ENCODE measurements at regions not wholly inside any gene's neighbourhood (a gene's known extent, or its start where the extent isn't known, plus 50 kb on each side); places are given as distances from the start of the nearest gene placed in this dataset.

- intact Hi-C loops (cut with micrococcal nuclease; ENCODE audit: unreplicated experiment) = no loop called here
- Histone ChIP-seq H4K20me1 (ENCODE audit: insufficient read depth, low read length) (no peaks in the 10 kb centered on the region), H3K9me2 (ENCODE audit: insufficient read depth, low read length) (no peaks in the 10 kb centered on the region), H3K4me3 (ENCODE audit: low read depth, low read length, poor library complexity, severe bottlenecking) (no peak overlapping the region), H3K79me2 (ENCODE audit: insufficient read depth, low read depth, low read length) (no peaks in the 10 kb centered on the region), H3K9me3 (ENCODE audit: low read length) (no peaks in the 10 kb centered on the region), H3K36me3 (ENCODE audit: insufficient read depth, low read length) (no peaks in the 10 kb centered on the region), H3K4me1 (ENCODE audit: insufficient read depth, low read length, poor library complexity, severe bottlenecking) (no peaks in the 10 kb centered on the region), H3K4me2 (ENCODE audit: low read length) (no peak overlapping the region), H2AFZ (ENCODE audit: low read length) (no peak overlapping the region), H3K27ac (ENCODE audit: low read depth, low read length, poor library complexity, severe bottlenecking) (no peak overlapping the region)
- no peak for DNase-seq (ENCODE audit: low spot score)
- no TSS peak for BruUV-seq (replicated peaks)
- POLR2A ChIA-PET = interaction anchor here (0.5 kb wide), 1 partner anchor 206 kb away, joined by 3 read pairs; no protein-coding TSS in a partner anchor
- no peak for TF ChIP-seq EZH2phosphoT487 (IDR thresholded peaks at IDR 0.05; ENCODE audit: borderline replicate concordance, low read depth, low read length)
- TF ChIP-seq, protein P1, sequence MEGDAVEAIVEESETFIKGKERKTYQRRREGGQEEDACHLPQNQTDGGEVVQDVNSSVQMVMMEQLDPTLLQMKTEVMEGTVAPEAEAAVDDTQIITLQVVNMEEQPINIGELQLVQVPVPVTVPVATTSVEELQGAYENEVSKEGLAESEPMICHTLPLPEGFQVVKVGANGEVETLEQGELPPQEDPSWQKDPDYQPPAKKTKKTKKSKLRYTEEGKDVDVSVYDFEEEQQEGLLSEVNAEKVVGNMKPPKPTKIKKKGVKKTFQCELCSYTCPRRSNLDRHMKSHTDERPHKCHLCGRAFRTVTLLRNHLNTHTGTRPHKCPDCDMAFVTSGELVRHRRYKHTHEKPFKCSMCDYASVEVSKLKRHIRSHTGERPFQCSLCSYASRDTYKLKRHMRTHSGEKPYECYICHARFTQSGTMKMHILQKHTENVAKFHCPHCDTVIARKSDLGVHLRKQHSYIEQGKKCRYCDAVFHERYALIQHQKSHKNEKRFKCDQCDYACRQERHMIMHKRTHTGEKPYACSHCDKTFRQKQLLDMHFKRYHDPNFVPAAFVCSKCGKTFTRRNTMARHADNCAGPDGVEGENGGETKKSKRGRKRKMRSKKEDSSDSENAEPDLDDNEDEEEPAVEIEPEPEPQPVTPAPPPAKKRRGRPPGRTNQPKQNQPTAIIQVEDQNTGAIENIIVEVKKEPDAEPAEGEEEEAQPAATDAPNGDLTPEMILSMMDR (conservative IDR thresholded peaks at IDR 0.05; ENCODE audit: low read length) = no peak
- CTCF ChIA-PET (ENCODE audit: unreplicated experiment) = no interaction called here
Observed at GRCh38 chr7:25544254-25544653, 316.0 kb upstream of the NPVF start.

DNA sequence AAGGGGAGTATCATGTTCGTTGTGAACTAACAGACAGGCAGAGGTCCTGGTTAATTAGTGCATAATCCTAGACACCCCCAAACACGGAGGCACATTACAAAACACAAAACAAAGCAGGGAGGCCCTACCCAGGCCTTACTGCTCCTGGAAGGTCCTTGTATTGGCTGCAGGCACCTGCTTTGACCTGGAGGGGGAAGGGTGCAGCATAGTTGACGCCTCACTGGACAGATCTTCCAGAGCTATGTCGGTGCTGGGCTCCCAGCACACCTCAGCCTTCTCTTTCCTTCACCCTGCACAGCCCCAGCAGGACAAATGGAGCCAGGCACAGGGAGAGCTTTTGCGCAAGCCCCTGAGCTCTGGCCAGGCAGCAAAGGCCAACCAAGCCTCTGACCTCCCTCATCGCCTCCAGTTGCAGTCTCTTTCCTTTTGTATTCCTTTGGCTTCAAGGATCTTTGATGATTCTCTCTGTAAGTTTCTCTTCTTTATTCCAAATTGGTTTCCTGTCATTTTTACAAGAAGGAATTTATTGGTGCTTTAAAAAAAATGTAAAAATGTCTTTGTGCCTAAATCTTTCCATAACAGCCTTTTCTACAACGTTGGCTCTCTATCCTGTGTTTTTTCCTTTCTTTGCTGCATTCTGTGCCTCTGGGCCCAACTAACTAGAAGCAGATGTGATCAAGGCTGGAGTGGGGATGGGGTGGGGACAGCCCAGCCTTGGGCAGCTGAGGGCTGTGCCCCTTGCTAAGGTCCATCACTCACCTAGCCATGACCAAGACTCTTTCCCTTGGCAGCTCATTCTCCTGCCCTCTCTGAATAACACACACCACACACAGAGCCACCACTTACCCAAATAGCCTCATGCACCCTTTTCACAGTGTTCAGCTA is 317.1 kb upstream of the NPVF start:
- no peak overlapping the region for H3K4me2 ChIP-seq (ENCODE audit: low read length)
- H2AFZ ChIP-seq (ENCODE audit: low read length) = no peak overlapping the region
- no peaks in the 10 kb centered on the region for H3K4me1 ChIP-seq (ENCODE audit: insufficient read depth, low read length, poor library complexity, severe bottlenecking)
- H3K79me2 ChIP-seq (ENCODE audit: insufficient read depth, low read depth, low read length) = no peaks in the 10 kb centered on the region
- BruUV-seq (replicated peaks) = no TSS peak
- TF ChIP-seq, protein P1 (conservative IDR thresholded peaks at IDR 0.05; ENCODE audit: low read length) = no peak
- no peak for TF ChIP-seq EZH2phosphoT487 (IDR thresholded peaks at IDR 0.05; ENCODE audit: borderline replicate concordance, low read depth, low read length)
- H3K27ac ChIP-seq (ENCODE audit: low read depth, low read length, poor library complexity, severe bottlenecking) = no peak overlapping the region
- H3K4me3 ChIP-seq (ENCODE audit: low read depth, low read length, poor library complexity, severe bottlenecking) = no peak overlapping the region
- no peaks in the 10 kb centered on the region for H3K36me3 ChIP-seq (ENCODE audit: insufficient read depth, low read length)
- CTCF ChIA-PET (ENCODE audit: unreplicated experiment) = no interaction called here
- intact Hi-C loops (cut with micrococcal nuclease; ENCODE audit: unreplicated experiment) = no loop called here
- no peak for DNase-seq (ENCODE audit: low spot score)
- H4K20me1 ChIP-seq (ENCODE audit: insufficient read depth, low read length) = no peaks in the 10 kb centered on the region
- H3K9me2 ChIP-seq (ENCODE audit: insufficient read depth, low read length) = no peaks in the 10 kb centered on the region
- POLR2A ChIA-PET = no interaction called here
- H3K9me3 ChIP-seq (ENCODE audit: low read length) = no peaks in the 10 kb centered on the region

DNA sequence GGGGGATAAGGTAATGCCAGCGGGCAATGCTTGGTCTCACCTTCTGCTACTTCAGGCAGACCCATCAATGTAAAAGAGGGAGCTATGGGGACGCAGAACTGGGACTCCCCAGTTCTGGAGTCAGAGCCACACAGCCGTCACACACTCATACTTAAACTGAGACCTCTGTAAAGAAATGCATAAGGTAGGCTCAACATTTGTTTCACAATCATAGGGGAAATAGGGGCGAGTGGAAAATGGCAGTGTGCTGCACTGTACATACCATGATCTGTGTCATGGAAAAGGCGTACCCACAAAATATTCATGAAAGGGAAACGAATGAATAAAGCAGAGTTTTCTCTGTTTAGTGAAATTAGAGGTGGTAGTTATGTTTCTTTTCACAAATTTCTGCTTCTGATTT is 318.0 kb upstream of the NPVF start:
- TF ChIP-seq EZH2phosphoT487 (IDR thresholded peaks at IDR 0.05; ENCODE audit: borderline replicate concordance, low read depth, low read length) = no peak
- TF ChIP-seq, protein P1 (conservative IDR thresholded peaks at IDR 0.05; ENCODE audit: low read length) = no peak
- POLR2A ChIA-PET = no interaction called here
- H3K4me2 ChIP-seq (ENCODE audit: low read length) = no peak overlapping the region
- intact Hi-C loops (cut with micrococcal nuclease; ENCODE audit: unreplicated experiment) = no loop called here
- H3K9me2 ChIP-seq (ENCODE audit: insufficient read depth, low read length) = no peaks in the 10 kb centered on the region
- no peaks in the 10 kb centered on the region for H3K79me2 ChIP-seq (ENCODE audit: insufficient read depth, low read depth, low read length)
- no TSS peak for BruUV-seq (replicated peaks)
- H3K27ac ChIP-seq (ENCODE audit: low read depth, low read length, poor library complexity, severe bottlenecking) = no peak overlapping the region
- no peaks in the 10 kb centered on the region for H3K4me1 ChIP-seq (ENCODE audit: insufficient read depth, low read length, poor library complexity, severe bottlenecking)
- no peaks in the 10 kb centered on the region for H4K20me1 ChIP-seq (ENCODE audit: insufficient read depth, low read length)
- no peaks in the 10 kb centered on the region for H3K36me3 ChIP-seq (ENCODE audit: insufficient read depth, low read length)
- H3K9me3 ChIP-seq (ENCODE audit: low read length) = no peaks in the 10 kb centered on the region
- no peak overlapping the region for H2AFZ ChIP-seq (ENCODE audit: low read length)
- CTCF ChIA-PET (ENCODE audit: unreplicated experiment) = interaction anchor here (0.6 kb wide), 1 partner anchor 143 kb away, joined by 3 read pairs; no protein-coding TSS in a partner anchor
- no peak for DNase-seq (ENCODE audit: low spot score)
- no peak overlapping the region for H3K4me3 ChIP-seq (ENCODE audit: low read depth, low read length, poor library complexity, severe bottlenecking)

Measured in OCI-LY7 (cell line).